GM21390 (cell line): ENCODE measurements at regions not wholly inside any gene's neighbourhood (a gene's known extent, or its start where the extent isn't known, plus 50 kb on each side); places are given as distances from the start of the nearest gene placed in this dataset.
"Not testable (repeated sequence)": the region's sequence is repeated elsewhere in the genome, so short reads cannot be mapped to it uniquely, and the experiment has no call there.

Source experiments
- ATAC-seq: cut with Tn5 transposase; IDR thresholded peaks from one replicate; pipeline ENCODE4 v1.9.1; 2021; ENCODE audit not compliant: unreplicated experiment

DNA sequence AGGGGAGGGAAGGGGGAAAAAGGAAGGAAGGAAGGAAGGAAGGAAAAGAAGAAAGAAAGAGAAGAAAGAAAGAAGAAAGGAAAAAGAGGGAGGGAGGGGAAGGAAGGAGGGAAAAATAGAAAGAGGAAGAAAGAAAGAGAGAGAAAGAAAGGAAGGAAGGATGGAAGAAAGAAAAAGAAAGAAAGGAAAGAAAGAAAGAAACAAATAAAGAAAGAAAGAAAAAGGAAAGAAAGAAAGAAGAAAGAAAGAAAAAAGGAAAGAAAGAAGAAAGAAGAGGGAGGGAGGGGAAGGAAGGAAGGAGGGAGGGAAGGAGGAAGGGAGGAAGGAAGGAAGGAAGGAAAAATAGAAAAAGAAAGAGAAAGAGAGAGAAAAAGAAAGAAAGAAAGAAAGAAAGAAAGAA is 315.8 kb upstream of the PIK3C3 start:
- no peak for ATAC-seq

DNA sequence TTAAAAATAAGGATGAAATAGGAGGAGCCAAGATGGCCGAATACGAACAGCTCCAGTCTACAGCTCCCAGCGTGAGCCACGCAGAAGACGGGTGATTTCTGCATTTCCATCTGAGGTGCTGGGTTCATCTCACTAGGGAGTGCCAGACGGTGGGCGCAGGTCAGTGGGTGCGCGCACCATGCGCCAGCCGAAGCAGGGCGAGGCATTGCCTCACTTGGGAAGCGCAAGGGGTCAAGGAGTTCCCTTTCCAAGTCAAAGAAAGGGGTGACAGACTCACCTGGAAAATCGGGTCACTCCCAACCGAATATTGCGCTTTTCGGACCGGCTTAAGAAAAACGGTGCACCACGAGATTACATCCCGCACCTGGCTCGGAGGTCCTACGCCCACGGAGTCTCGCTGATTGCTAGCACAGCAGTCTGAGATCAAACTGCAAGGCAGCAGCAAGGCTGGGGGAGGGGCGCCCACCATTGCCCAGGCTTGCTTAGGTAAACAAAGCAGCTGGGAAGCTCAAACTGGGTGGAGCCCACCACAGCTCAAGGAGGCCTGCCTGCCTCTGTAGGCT is 323.2 kb upstream of the PIK3C3 start:
- not testable (repeated sequence) for ATAC-seq

GRCh38 chr18:41630232-41630886 is 324.7 kb upstream of the PIK3C3 start:
- ATAC-seq, result no peak

DNA sequence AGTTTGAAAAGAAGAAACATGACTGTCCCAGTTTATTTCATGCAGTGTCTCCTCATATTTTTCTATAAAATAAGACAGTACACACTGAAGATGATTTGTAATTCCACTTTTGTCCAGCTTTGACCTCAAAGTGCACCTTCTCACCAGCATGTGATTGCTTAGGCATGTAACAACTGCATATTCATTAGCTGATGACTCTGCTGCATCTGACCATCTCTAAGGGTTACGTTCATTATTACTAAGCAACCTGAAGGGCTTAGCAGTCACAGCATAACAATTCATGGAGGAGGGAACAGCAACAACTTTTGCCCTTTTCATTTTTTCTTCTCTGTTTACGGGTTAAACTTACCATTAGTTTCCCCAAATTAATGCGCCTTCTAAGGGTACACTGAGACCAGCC is 330.6 kb upstream of the PIK3C3 start:
- ATAC-seq, result no peak

DNA sequence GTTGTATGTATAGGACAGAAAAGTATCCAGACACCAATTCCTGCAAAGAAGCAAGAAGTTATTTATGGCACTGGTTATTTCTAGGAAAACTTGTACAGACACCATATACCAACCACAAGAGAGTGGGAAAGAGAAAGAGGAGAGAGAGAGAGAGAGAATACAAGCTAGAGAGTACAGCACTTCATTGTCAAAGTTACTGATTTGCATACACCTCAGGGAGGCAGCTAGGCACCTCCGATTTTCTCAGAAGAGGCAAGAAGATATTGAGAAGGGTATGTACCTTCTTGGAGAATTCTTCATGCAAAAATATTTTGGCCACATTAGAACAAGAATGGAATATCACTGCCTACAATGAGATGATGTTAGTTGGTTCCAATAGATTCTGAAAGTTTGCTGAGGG is 333.9 kb upstream of the PIK3C3 start:
- no peak for ATAC-seq

GRCh38 chr18:41618147-41618546 is 336.9 kb upstream of the PIK3C3 start:
- ATAC-seq, result no peak

DNA sequence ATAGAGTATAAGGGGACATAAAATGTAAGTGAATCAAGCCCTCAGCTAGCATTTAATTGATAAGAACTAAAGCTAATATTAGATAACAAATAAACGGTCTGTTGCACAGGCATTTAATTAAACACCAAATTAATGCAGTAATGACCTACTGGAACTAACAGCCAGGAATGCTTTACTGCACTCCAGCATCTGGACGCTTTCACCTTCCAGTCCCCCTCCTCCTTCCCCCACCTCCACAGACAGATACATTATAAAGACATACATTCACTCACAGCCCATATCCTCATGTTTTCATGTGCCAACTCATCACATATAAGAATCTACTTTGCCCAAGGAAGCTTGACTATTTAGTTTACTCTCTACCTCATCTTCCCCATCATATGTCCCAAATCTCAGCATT is 337.4 kb upstream of the PIK3C3 start:
- ATAC-seq, result no peak

DNA sequence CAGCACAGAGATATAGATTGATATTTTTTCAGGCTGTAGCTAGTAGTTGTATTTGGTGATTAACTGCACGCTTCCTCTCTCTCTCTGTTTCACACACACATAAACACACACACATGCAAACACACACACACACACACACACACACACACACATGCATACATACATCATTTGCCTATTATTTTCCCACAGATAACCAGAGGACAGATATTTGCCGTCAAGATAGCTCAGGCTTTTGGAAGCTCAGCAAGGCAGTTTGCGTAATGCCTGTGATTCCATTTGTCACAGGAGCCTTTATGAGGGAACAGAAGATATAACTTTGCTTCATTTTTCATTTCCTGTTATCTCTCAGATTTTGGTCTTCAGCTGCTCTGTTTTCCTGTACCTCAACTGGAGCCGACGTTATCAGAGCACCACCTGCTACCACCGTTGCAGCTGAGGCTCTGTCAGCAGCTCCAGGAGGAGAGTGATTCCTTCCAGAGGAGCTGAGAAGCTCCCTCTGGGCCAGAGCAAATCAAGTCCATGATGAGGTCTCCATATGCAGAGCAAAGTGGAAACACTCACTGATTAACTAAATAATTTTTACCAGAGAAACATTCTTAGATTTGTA is 341.9 kb upstream of the PIK3C3 start:
- no peak for ATAC-seq

DNA sequence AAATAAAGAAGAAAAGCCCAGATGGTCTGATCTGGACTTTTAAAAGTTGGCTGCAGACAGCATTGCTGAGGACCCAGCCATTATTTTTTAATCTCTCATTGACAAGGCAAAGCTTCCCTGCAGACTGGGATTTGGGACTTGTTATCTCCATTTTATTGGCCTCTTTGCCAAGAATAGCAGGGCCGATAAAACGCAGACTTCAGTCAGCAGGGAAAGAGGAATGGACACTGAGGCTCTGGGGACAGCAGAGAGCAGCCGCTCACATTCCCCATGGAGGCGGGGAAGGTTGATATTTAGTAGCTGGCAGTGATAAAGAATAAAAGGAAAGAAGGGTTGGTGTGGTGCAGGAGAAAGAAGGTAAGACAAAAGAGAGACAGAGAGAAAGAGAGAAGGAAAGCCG is 350.1 kb upstream of the PIK3C3 start:
- ATAC-seq, result no peak

DNA sequence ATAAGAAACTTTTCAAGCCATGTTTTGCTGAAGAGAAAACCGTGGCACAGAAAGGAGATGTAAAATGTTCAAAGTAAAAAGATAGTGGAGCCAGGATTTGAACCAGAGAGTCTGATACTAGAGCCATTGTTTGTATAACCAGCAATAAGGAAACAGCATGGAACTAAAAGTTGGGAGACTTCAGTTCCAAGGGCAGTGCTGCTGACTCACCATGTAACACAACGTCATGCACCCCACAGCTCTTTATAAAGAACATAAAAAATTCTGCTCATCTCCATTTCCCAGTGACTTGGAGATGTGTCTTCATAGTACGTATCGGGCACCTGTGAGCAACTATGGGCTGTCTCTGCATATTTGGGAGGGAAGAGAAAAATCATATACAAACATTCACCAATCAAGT is 353.0 kb upstream of the PIK3C3 start:
- ATAC-seq, result no peak

GRCh38 chr18:41600693-41601391 is 354.2 kb upstream of the PIK3C3 start:
- ATAC-seq, result no peak

DNA sequence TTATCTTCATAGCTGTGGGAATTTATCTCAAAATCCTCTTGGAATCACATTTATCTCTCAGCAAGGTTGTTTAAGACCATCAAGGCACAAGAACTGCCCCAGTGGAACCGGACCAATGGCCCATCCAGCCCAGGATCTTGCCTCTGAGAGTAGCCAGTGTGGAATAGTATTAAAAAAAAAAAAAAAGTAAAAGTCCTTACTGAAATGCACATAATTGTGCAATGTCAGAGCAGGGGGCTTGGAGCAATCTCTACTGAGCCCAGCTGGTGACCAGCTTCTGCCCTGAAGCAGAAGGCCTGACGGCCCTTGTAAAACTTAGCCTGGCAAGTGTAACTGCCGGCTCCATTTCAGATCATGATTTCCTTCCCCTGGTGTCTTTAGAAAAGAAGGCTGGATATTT is 355.6 kb upstream of the PIK3C3 start:
- no peak for ATAC-seq

DNA sequence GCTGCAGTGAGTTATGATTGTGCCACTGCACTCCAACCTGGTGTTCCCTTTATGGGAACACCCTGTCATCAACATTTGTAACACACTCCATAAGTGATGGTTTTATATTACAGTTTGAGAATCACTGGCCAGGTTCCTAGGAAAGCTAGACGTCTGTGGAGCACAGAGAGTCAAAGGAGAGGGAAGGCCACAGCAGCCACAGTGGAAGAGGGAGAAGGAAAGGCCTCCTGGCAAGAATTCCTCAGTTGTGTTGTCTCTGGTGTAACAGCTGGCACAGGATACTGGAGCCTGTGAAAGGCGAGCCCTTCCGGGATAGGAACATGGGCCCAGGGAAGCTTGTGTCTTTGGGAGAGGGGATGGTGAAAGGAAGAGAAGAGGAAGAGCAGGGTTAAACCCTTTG is 360.5 kb upstream of the PIK3C3 start:
- ATAC-seq, result no peak

GRCh38 chr18:41593171-41593675 is 361.8 kb upstream of the PIK3C3 start:
- ATAC-seq, result no peak

DNA sequence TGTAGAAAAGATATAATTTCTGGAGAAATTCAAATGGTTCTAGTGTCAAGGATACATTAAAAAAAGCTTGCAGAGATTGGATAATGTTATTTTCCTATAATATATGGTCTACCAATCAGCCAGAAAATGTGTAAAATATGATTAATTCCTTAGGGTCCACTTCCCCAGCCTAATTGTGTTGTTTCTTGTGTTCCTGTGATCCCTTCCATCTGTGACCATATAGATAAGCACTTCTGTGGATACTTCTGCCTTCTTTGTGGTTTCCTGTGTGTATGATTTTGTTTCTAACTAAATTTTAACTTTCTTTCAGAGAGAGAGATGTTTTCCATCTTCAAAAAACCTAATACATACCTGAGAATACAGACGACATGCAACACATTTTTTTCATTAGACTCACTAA is 367.1 kb upstream of the PIK3C3 start:
- no peak for ATAC-seq

DNA sequence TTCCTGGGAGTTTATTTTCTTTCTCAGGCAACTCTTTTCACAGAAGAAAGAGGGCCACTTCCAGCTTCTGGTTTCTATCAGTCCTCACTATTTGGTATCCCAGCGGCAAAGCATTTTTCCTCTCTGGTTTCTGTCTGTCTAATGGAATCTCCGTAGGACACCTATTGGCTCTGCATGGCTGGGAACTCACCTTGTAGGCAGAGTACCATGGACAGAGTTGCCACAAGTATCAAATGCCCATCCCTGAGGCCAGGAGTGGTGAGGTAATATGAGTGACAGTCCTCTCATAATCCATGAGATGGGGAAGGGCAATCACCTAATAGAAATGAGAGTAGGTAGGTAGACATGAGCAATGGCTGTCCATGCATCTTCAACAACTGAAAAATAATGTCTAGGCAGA is 369.5 kb upstream of the PIK3C3 start:
- ATAC-seq, result no peak

DNA sequence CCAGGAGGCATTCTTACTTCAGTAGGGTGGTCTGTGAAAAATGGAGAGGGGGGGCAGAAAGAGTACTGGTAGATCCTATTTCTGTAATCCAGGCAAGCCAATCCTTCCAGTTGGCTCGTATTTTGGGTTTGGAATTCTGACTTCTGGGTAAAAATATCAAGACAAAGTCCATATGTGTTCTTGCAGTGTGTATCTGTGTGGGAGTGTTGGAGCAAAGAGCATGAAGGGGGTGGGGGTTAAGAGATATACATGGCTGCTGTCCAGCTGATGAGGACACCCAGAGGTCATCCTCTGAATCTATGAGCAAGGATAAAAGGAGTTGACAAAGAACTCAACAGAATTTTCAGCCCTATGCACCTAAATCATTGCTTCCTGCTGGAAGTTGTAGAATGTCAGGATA is 375.8 kb upstream of the PIK3C3 start:
- no peak for ATAC-seq

- no peak for ATAC-seq
Observed at GRCh38 chr18:41577529-41577928, 377.5 kb upstream of the PIK3C3 start.

DNA sequence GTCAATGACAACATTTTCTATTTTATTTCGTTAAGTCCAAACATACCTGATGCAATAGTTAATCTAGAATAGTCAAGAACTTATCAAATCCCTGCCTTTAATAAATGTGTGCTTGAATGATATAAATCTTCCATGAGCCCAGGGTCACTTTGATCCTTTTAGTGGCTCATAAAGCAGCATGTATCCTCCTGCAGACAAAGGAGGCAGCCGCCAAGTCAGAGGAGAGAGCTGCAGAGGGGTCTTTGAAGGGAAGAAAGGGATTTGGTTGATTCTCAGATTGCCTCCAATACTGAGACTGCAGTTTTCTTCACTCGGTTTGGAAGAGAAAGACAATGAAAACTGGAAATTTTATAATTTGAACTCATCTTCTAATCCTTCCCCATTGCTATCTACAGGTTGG is 378.4 kb upstream of the PIK3C3 start:
- no peak for ATAC-seq

GRCh38 chr18:41569867-41570266 is 385.2 kb upstream of the PIK3C3 start:
- no peak for ATAC-seq

DNA sequence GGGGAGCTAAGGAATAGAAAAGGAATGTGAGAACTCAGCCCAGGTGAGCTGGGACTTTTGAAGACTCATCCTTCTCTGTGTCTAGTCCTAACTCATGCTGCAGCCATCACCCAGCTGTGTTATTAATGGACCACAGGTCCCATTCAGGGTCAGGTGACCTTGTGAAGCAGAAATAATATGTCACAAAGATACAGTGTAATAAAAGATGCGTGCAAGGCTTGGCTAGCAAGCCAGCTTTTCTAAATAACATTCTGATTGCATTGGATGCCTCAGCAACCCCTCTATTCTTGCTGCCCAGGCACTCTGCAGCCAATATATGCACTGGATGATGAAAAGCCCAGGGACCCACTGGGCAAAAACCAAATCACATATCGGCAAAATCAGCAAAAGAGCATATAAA is 393.1 kb upstream of the PIK3C3 start:
- ATAC-seq, result no peak

DNA sequence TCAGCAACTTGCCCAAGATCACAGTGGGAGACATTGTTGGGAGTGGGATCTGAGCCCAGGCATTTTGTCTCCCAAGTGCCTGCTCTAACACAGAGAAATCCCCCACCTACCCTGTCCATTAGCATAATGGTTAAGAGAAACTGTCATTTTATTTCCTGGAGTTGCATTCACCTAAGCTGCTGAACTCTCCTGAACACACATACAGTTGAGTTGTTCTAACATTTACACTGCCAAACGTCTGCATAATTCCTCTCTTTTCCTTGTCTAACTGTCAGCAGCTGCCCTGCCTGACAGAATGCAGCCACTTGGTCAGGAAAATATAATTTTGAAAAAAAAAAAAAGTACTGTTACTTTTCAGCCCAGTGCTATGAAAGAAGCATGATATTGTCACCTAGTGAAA is 396.3 kb upstream of the PIK3C3 start:
- no peak for ATAC-seq
